OCI-LY1 (cell line): ENCODE measurements at regions not wholly inside any gene's neighbourhood (a gene's known extent, or its start where the extent isn't known, plus 50 kb on each side); places are given as distances from the start of the nearest gene placed in this dataset.

ENCODE experiments used
- H2AFZ ChIP-seq: fragments of 200-600 bp; sonication (generic), shearing (Covaris generic); 2 replicates; pipeline ENCODE4 v1.6.0; 2014; ENCODE audit warnings: antibody characterized with exemption, mild to moderate bottlenecking, low read length
- H3F3A ChIP-seq: fragments of 200-600 bp; sonication (generic), shearing (Covaris generic); 2 replicates; pipeline ENCODE4 v1.6.0; 2014; ENCODE audit warnings: mild to moderate bottlenecking, antibody characterized with exemption, low read length, moderate library complexity; ENCODE audit not compliant: insufficient read depth
- H3K27ac ChIP-seq: fragments of 200-600 bp; sonication (generic); 2 replicates; pipeline ENCODE4 v1.5.1; 2014; ENCODE audit warnings: low read length, mixed run types, mild to moderate bottlenecking, low read depth; ENCODE audit not compliant: poor library complexity, severe bottlenecking
- H3K27me3 ChIP-seq: fragments of 200-600 bp; sonication (generic); 2 replicates; pipeline ENCODE4 v1.6.0; 2014; ENCODE audit warnings: antibody characterized with exemption, mild to moderate bottlenecking, low read length, moderate library complexity; ENCODE audit not compliant: insufficient read depth
- H3K36me3 ChIP-seq: fragments of 200-600 bp; sonication (generic); 2 replicates; pipeline ENCODE4 v1.6.1; 2014; ENCODE audit warnings: mild to moderate bottlenecking, antibody characterized with exemption, low read length, moderate library complexity, mixed read lengths; ENCODE audit not compliant: insufficient read depth
- H3K4me1 ChIP-seq: fragments of 200-600 bp; sonication (generic); 2 replicates; pipeline ENCODE4 v1.5.1; 2014; ENCODE audit warnings: mild to moderate bottlenecking, low read length, moderate library complexity; ENCODE audit not compliant: insufficient read depth, severe bottlenecking
- H3K4me2 ChIP-seq: fragments of 200-600 bp; sonication (generic), shearing (Covaris generic); 2 replicates; pipeline ENCODE4 v1.6.1; 2014; ENCODE audit warnings: low read length
- H3K4me3 ChIP-seq: fragments of 200-600 bp; sonication (generic); 2 replicates; pipeline ENCODE4 v1.5.1; 2014; ENCODE audit warnings: low read length, low read depth, mild to moderate bottlenecking, mixed read lengths; ENCODE audit not compliant: poor library complexity, severe bottlenecking
- H3K79me2 ChIP-seq: fragments of 200-600 bp; shearing (Covaris generic); 2 replicates; pipeline ENCODE4 v1.6.1; 2016; ENCODE audit warnings: mixed run types, low read length, mixed read lengths; ENCODE audit not compliant: insufficient read depth
- H3K9ac ChIP-seq: fragments of 200-600 bp; sonication (generic), shearing (Covaris generic); 2 replicates; pipeline ENCODE4 v1.6.1; 2014; ENCODE audit warnings: mild to moderate bottlenecking, low read length, mixed read lengths
- H3K9me2 ChIP-seq: fragments of 200-600 bp; sonication (generic), shearing (Covaris generic); 2 replicates; pipeline ENCODE4 v1.6.1; 2014; ENCODE audit warnings: low read depth, mild to moderate bottlenecking, low read length, mixed read lengths
- H3K9me3 ChIP-seq: fragments of 200-600 bp; shearing (Covaris generic); 2 replicates; pipeline ENCODE4 v1.6.1; 2014; ENCODE audit warnings: low read length, mixed read lengths
- H4K20me1 ChIP-seq: fragments of 200-600 bp; sonication (generic), shearing (Covaris generic); 2 replicates; pipeline ENCODE4 v1.6.0; 2016; ENCODE audit warnings: mild to moderate bottlenecking, low read length; ENCODE audit not compliant: insufficient read depth
- EZH2 ChIP-seq: fragments of 200-600 bp; sonication (generic), shearing (Covaris generic); IDR thresholded peaks from 2 replicates; pipeline ENCODE4 v1.8.0; 2017; ENCODE audit warnings: borderline replicate concordance, mixed run types, mild to moderate bottlenecking, antibody characterized with exemption, low read length, moderate library complexity, mixed read lengths
- TF ChIP-seq, protein P1 (sequence below): fragments of 200-600 bp; sonication (generic), shearing (Covaris generic); IDR thresholded peaks from 2 replicates; pipeline ENCODE4 v1.5.1; 2017; ENCODE audit warnings: mild to moderate bottlenecking, antibody characterized with exemption, low read length, moderate library complexity, mixed read lengths

DNA sequence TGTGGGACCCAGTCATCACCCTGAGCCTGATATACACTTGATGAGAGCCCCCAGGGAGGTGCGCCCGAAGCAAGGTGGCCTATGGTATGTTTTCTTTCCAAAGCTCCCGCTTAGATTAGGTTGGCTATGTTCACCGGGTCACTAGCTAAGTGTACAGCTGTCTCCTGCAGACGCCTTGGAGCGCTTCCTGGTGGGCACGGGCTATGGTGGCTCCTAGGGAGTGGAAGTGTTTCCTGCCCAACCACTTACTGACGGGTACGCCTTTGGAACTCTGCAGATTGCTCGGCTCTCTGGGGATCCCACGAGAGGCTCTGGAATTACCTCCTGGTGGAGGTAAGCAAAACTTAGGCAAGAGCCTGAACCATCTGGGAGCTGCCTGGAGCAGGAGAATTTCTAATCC lies 83.6 kb upstream of the CXCL12 start:
- no peak overlapping the region for H3K4me3 ChIP-seq
- H3K27me3 ChIP-seq, result 0 out of 2 replicates have a peak, but pooled peaks cover 3% of the 10 kb centered on the region
- TF ChIP-seq, protein P1, sequence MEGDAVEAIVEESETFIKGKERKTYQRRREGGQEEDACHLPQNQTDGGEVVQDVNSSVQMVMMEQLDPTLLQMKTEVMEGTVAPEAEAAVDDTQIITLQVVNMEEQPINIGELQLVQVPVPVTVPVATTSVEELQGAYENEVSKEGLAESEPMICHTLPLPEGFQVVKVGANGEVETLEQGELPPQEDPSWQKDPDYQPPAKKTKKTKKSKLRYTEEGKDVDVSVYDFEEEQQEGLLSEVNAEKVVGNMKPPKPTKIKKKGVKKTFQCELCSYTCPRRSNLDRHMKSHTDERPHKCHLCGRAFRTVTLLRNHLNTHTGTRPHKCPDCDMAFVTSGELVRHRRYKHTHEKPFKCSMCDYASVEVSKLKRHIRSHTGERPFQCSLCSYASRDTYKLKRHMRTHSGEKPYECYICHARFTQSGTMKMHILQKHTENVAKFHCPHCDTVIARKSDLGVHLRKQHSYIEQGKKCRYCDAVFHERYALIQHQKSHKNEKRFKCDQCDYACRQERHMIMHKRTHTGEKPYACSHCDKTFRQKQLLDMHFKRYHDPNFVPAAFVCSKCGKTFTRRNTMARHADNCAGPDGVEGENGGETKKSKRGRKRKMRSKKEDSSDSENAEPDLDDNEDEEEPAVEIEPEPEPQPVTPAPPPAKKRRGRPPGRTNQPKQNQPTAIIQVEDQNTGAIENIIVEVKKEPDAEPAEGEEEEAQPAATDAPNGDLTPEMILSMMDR, result no peak
- TF ChIP-seq EZH2, result no peak

DNA sequence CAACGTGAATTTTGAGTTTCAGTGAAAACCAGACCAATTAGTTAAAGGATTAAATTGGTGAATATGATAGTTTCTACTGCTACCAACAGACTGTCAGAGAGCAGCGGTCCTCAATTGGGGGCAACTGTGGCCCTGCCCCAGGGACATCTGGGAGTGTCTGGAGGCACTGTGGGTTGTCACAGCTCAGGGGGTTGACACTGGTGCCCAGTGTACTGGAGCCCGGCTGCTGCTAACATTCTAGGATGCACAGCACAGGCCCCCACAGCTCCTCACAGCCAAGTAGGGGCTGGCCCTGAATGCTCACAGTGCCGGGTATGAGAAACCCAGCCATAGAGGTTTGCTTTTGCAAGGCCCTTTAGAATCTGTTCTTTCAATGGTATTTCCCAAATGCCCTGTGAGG lies 84.1 kb upstream of the CXCL12 start:
- H3K4me1 ChIP-seq, result no peaks in the 10 kb centered on the region
- H3K27me3 ChIP-seq, result 0 out of 2 replicates have a peak, but pooled peaks cover 3% of the 10 kb centered on the region
- H2AFZ ChIP-seq, result no peak overlapping the region
- no peaks in the 10 kb centered on the region for H3K9me2 ChIP-seq
- no peak overlapping the region for H3K4me3 ChIP-seq
- no peaks in the 10 kb centered on the region for H3K36me3 ChIP-seq
- no peaks in the 10 kb centered on the region for H3K9me3 ChIP-seq
- H3K79me2 ChIP-seq, result no peaks in the 10 kb centered on the region
- H3K9ac ChIP-seq, result no peak overlapping the region
- no peaks in the 10 kb centered on the region for H3F3A ChIP-seq
- no peaks in the 10 kb centered on the region for H4K20me1 ChIP-seq
- H3K27ac ChIP-seq, result no peak overlapping the region
- H3K4me2 ChIP-seq, result no peak overlapping the region
- no peak for TF ChIP-seq EZH2
- TF ChIP-seq, protein P1, result no peak

More for the DNA sequence above, 83.6 kb upstream of the CXCL12 start:
- Histone ChIP-seq H2AFZ (no peak overlapping the region), H3K4me1 (no peaks in the 10 kb centered on the region), H3K27ac (no peak overlapping the region), H4K20me1 (no peaks in the 10 kb centered on the region), H3K36me3 (no peaks in the 10 kb centered on the region), H3F3A (no peaks in the 10 kb centered on the region), H3K9me2 (no peaks in the 10 kb centered on the region), H3K79me2 (no peaks in the 10 kb centered on the region), H3K4me2 (no peak overlapping the region), H3K9ac (no peak overlapping the region), H3K9me3 (no peaks in the 10 kb centered on the region)

DNA sequence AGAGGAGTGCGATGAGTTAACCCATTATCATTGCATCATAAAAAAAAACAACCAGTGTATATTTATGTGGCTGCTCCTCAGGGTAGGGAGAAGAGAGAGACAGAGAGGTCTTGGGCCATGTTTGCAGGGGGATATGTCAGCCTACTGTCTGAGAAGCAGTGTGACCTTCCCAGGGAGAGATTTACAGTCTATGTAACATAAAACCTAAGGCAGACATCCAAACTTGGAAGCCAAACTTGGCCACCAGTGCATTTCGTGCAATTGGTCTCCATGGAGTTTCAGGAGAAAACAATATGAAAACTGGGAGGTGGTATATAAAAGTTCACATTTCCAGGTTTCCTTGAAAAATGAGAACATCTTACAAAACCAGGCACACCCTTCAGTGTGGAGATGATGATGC lies 85.9 kb upstream of the CXCL12 start:
- Histone ChIP-seq H3K9me2 (no peaks in the 10 kb centered on the region), H3K4me3 (no peak overlapping the region), H3K4me2 (no peak overlapping the region), H3F3A (no peaks in the 10 kb centered on the region), H3K36me3 (no peaks in the 10 kb centered on the region), H3K4me1 (no peaks in the 10 kb centered on the region), H4K20me1 (no peaks in the 10 kb centered on the region), H3K27me3 (0 out of 2 replicates have a peak, but pooled peaks cover 3% of the 10 kb centered on the region), H3K9me3 (no peaks in the 10 kb centered on the region), H3K9ac (no peak overlapping the region), H3K79me2 (no peaks in the 10 kb centered on the region), H2AFZ (no peak overlapping the region), H3K27ac (no peak overlapping the region)
- TF ChIP-seq, protein P1, result no peak
- no peak for TF ChIP-seq EZH2
